PC-3 (cell line): ENCODE measurements at regions not wholly inside any gene's neighbourhood (a gene's known extent, or its start where the extent isn't known, plus 50 kb on each side); places are given as distances from the start of the nearest gene placed in this dataset.

Experiments
- ATAC-seq: fragments of 200-7000 bp; cut with Tn5 transposase; 2 replicates; pipeline ENCODE4 v1.9.1; 2020; ENCODE audit warnings: mild to moderate bottlenecking, moderate library complexity
- BruUV-seq: library from RNA; stranded (reverse); fragments of 400-500 nt; replicated peaks from 2 replicates; lab custom pipeline; 2021; lab: Mats Ljungman, UMichigan
- CTCF ChIA-PET: fragments of 300-600 bp; sonication (Branson Sonifier 250); formaldehyde crosslinking; loops from one replicate; lab custom pipeline; 2022; ENCODE audit warnings: antibody characterized with exemption; lab: Charles Lee
- POLR2A ChIA-PET: fragments of 300-600 bp; sonication (Branson Sonifier 250); formaldehyde crosslinking; loops from one replicate; lab custom pipeline; 2022; ENCODE audit warnings: antibody characterized with exemption; ENCODE audit not compliant: unreplicated experiment; lab: Charles Lee
- DNase-seq: peaks from one replicate; pipeline ENCODE4 v3.0.0-alpha.2; 2015
- H2AFZ ChIP-seq: fragments of 300-600 bp; sonication (generic); 2 replicates; pipeline ENCODE4 v1.6.0; 2016; ENCODE audit warnings: antibody characterized with exemption, low read length
- H3F3A ChIP-seq: fragments of 300-600 bp; sonication (generic); one replicate; pipeline ENCODE4 v1.6.0; 2017; ENCODE audit warnings: antibody characterized with exemption, low read length, control low read depth, mild to moderate bottlenecking; ENCODE audit not compliant: unreplicated experiment
- H3K27ac ChIP-seq: fragments of 300-600 bp; sonication (generic); 2 replicates; pipeline ENCODE4 v1.5.1; 2016; ENCODE audit warnings: mild to moderate bottlenecking, low read length
- H3K27me3 ChIP-seq: fragments of 300-600 bp; sonication (generic); 2 replicates; pipeline ENCODE4 v1.6.1; 2016; ENCODE audit warnings: low read length, mixed read lengths
- H3K36me3 ChIP-seq: fragments of 300-600 bp; sonication (generic); 2 replicates; pipeline ENCODE4 v1.6.1; 2016; ENCODE audit warnings: low read depth, mixed run types, low read length, mixed read lengths
- H3K4me1 ChIP-seq: fragments of 300-600 bp; sonication (generic); 2 replicates; pipeline ENCODE4 v1.5.1; 2016; ENCODE audit warnings: low read length; ENCODE audit not compliant: insufficient read depth
- H3K4me2 ChIP-seq: fragments of 300-600 bp; sonication (generic); 2 replicates; pipeline ENCODE4 v1.6.0; 2016; ENCODE audit warnings: low read length
- H3K4me3 ChIP-seq: fragments of 300-600 bp; sonication (generic); 2 replicates; pipeline ENCODE4 v1.5.1; 2016; ENCODE audit warnings: mild to moderate bottlenecking, low read length, mixed read lengths
- H3K79me2 ChIP-seq: fragments of 300-600 bp; sonication (generic); 2 replicates; pipeline ENCODE4 v1.6.1; 2017; ENCODE audit warnings: low read length, mixed read lengths
- H3K9ac ChIP-seq: fragments of 300-600 bp; sonication (generic); 2 replicates; pipeline ENCODE4 v1.6.0; 2016; ENCODE audit warnings: mild to moderate bottlenecking, low read length
- H3K9me2 ChIP-seq: fragments of 300-600 bp; sonication (generic); replicated peaks from 2 replicates; pipeline ENCODE4 v1.6.1; 2016; ENCODE audit warnings: mixed run types, low read length, mixed read lengths
- H3K9me3 ChIP-seq: fragments of 300-600 bp; sonication (generic); 2 replicates; pipeline ENCODE4 v1.6.1; 2016; ENCODE audit warnings: low read length, mixed read lengths
- H4K20me1 ChIP-seq: fragments of 300-600 bp; sonication (generic); 2 replicates; pipeline ENCODE4 v1.6.1; 2016; ENCODE audit warnings: low read length, mixed read lengths
- EZH2 ChIP-seq: fragments of 300-600 bp; sonication (generic); IDR thresholded peaks from one replicate; pipeline ENCODE4 v1.6.1; 2017; ENCODE audit warnings: antibody characterized with exemption, mild to moderate bottlenecking, low read length; ENCODE audit not compliant: unreplicated experiment
- EZH2phosphoT487 ChIP-seq: fragments of 300-600 bp; sonication (generic); IDR thresholded peaks from 2 replicates; pipeline ENCODE4 v1.6.1; 2018; ENCODE audit warnings: mild to moderate bottlenecking, antibody characterized with exemption, low read length, borderline replicate concordance
- intact Hi-C: fragments of 100-400 bp; cut with micrococcal nuclease; formaldehyde crosslinking; loops from 2 replicates; pipeline ENCODE4 v1.9.0; 2023
- TF ChIP-seq, protein P1 (sequence below): fragments of 300-600 bp; sonication (generic); conservative IDR thresholded peaks from 2 replicates; pipeline ENCODE4 v1.5.1; 2017; ENCODE audit warnings: antibody characterized with exemption, low read depth, mild to moderate bottlenecking, low read length

DNA sequence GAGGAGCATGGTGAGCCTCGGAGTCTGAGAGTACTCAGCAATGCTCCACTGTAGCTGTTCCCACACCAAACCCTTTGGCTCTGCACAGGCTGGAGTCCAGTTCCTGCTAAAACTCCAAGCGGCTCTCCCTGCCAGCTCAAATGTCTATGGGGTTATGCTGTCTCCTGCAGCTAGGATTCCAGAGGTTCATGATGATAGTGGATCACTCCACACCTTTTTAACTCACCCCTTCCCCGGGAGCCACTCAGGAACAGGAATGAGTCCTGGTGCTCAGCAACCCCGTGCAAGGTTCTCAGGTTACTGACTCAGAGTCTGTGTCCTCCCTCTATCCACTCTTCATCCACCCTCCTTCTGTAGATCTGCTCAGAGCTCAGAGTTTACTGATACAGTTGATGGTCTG lies 410.0 kb downstream of the CDH19 start:
- ATAC-seq = peak; percentile 49; the same call in 1 of the 2 replicates
- Histone ChIP-seq H3K4me1 (no peaks in the 10 kb centered on the region), H3F3A (no peaks in the 10 kb centered on the region), H3K9me3 (no peaks in the 10 kb centered on the region), H3K79me2 (no peaks in the 10 kb centered on the region), H3K4me3 (no peak overlapping the region), H2AFZ (no peak overlapping the region), H3K27me3 (no peaks in the 10 kb centered on the region), H3K9ac (no peak overlapping the region), H4K20me1 (no peaks in the 10 kb centered on the region), H3K9me2 (no peaks in the 10 kb centered on the region), H3K4me2 (no peak overlapping the region), H3K36me3 (no peaks in the 10 kb centered on the region), H3K27ac (no peak overlapping the region)
- CTCF ChIA-PET = no interaction called here
- POLR2A ChIA-PET = no interaction called here
- DNase-seq = no peak
- TF ChIP-seq EZH2phosphoT487 = no peak
- TF ChIP-seq, protein P1, sequence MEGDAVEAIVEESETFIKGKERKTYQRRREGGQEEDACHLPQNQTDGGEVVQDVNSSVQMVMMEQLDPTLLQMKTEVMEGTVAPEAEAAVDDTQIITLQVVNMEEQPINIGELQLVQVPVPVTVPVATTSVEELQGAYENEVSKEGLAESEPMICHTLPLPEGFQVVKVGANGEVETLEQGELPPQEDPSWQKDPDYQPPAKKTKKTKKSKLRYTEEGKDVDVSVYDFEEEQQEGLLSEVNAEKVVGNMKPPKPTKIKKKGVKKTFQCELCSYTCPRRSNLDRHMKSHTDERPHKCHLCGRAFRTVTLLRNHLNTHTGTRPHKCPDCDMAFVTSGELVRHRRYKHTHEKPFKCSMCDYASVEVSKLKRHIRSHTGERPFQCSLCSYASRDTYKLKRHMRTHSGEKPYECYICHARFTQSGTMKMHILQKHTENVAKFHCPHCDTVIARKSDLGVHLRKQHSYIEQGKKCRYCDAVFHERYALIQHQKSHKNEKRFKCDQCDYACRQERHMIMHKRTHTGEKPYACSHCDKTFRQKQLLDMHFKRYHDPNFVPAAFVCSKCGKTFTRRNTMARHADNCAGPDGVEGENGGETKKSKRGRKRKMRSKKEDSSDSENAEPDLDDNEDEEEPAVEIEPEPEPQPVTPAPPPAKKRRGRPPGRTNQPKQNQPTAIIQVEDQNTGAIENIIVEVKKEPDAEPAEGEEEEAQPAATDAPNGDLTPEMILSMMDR = no peak
- no peak for TF ChIP-seq EZH2
- no TSS peak for BruUV-seq
- intact Hi-C loops = no loop called here

DNA sequence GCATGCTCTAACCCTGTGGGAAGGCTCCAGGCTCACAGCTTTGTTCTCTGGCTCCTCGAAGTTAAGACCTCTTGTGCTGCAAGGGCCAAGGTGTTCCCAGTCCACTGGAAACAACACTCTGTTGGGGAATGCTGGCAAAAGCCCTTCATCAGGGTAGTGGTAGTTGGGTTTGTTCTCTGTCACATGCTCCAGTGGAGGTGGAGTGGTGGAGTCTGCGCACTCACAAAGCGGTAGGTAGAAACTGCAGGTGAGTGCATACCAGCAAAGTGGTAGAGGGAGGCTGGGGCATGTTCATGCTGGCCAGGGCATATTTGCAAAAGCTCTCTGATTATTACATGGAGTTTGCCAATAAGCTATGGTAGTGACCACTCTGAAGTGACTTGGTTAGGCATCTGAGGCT lies 410.5 kb downstream of the CDH19 start:
- Histone ChIP-seq H3F3A (no peaks in the 10 kb centered on the region), H3K9me2 (no peaks in the 10 kb centered on the region), H3K9ac (no peak overlapping the region), H3K4me2 (no peak overlapping the region), H4K20me1 (no peaks in the 10 kb centered on the region), H3K27ac (no peak overlapping the region), H3K9me3 (no peaks in the 10 kb centered on the region), H3K27me3 (no peaks in the 10 kb centered on the region), H3K4me3 (no peak overlapping the region), H3K4me1 (no peaks in the 10 kb centered on the region), H3K36me3 (no peaks in the 10 kb centered on the region), H3K79me2 (no peaks in the 10 kb centered on the region), H2AFZ (no peak overlapping the region)
- TF ChIP-seq EZH2phosphoT487 (no peak), EZH2 (no peak)
- DNase-seq (no peak), ATAC-seq (no peak)
- intact Hi-C loops = no loop called here
- BruUV-seq = no TSS peak
- POLR2A ChIA-PET = no interaction called here
- CTCF ChIA-PET = no interaction called here

DNA sequence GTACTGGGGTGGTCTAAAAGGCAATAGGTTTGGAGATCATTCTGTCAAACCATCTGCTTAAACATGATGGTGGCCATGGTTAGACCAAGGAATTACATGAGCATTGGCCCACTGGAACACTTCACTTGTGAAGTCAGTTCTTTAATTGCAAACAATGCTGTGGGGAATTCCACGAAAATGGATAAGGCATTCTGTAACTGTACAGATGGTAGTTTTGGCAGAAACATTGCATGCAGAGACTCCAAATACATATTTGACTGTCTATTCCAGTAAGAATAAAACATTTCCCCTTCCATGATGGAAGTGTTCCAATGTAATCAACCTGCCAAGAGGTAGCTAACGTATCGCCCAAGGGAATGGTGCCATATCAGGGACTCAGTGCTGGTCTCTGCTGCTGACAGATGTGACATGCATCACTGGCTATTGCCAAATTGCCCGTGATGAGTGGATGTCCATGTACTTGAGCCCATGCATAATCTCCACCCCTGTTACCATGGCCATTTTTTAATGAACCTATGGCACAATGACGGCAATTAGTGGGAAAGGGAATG lies 417.9 kb downstream of the CDH7 start:
- no peak for ATAC-seq
- H3K27ac ChIP-seq = no peak overlapping the region
- H3K27me3 ChIP-seq = no peaks in the 10 kb centered on the region
- no peaks in the 10 kb centered on the region for H4K20me1 ChIP-seq
- DNase-seq = no peak
- H3K4me1 ChIP-seq = no peaks in the 10 kb centered on the region
- ChIA-PET CTCF (no interaction called here), POLR2A (no interaction called here)
- H3K9me3 ChIP-seq = no peaks in the 10 kb centered on the region
- no peak for TF ChIP-seq EZH2phosphoT487
- TF ChIP-seq, protein P1 = no peak
- no peak for TF ChIP-seq EZH2
- no TSS peak for BruUV-seq
- H3K4me2 ChIP-seq = no peak overlapping the region
- no peaks in the 10 kb centered on the region for H3K36me3 ChIP-seq
- no peaks in the 10 kb centered on the region for H3K79me2 ChIP-seq
- H3K9me2 ChIP-seq = no peaks in the 10 kb centered on the region
- intact Hi-C loops = no loop called here
- no peak overlapping the region for H3K4me3 ChIP-seq
- H3K9ac ChIP-seq = no peak overlapping the region
- H3F3A ChIP-seq = no peaks in the 10 kb centered on the region
- H2AFZ ChIP-seq = no peak overlapping the region
